ENCODE measurements at regions not wholly inside any gene's neighbourhood (a gene's known extent, or its start where the extent isn't known, plus 50 kb on each side); places are given as distances from the start of the nearest gene placed in this dataset.

- in situ Hi-C loops (cut with MboI; ENCODE audit: low sequenced_read_pairs, unreplicated experiment), result no loop called here
- DNase-seq (ENCODE audit: low spot score), result no peak
- TF ChIP-seq CTCF (IDR thresholded peaks at IDR 0.05; ENCODE audit: borderline replicate concordance, control extremely low read depth, extremely low read depth, insufficient read depth, missing control alignments), result no peak
Measured at GRCh38 chr18:28834889-28835288, 658.0 kb upstream of the CDH2 start.

DNA sequence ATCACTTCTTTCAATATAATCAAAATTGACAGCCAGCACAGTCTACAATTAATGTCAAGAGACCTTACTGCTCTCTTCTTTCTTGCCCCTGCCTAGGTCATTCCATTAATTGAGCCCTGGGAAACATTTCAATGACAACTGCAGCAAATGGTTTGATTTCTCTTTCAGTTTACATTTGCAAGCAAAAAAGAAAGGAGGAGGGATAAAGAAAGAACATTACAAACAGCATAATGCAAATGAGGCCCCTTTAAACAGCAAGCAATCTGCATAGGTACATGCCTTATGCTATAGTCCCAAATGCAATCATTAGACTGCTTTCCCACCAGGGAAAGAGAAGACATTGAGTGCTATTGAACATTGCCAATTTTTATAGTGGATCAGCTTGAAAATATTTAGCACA is 655.0 kb upstream of the CDH2 start:
- no peak for TF ChIP-seq CTCF (IDR thresholded peaks at IDR 0.05; ENCODE audit: borderline replicate concordance, control extremely low read depth, extremely low read depth, insufficient read depth, missing control alignments)
- in situ Hi-C loops (cut with MboI; ENCODE audit: low sequenced_read_pairs, unreplicated experiment), result no loop called here
- DNase-seq (ENCODE audit: low spot score), result no peak

DNA sequence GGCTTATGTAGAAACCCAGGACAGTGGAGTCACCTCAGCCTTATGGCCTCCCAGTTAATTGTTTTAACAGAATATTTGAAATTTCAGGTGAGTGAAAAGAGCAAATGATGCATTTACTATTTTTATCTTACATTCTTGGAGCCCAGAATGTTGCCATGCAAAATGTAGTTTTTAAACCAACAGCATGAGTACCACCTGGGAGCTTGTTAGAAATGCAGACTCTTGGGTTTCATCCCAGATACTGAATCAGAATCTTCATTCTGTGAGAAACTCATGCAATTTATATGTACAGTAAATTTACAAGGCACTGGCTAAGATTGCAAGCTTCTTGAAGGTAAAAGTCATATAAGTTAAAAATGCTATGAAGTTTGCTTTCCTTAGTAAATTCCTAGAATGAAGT is 654.5 kb upstream of the CDH2 start:
- no peak for TF ChIP-seq CTCF (IDR thresholded peaks at IDR 0.05; ENCODE audit: borderline replicate concordance, control extremely low read depth, extremely low read depth, insufficient read depth, missing control alignments)
- no peak for DNase-seq (ENCODE audit: low spot score)
- in situ Hi-C loops (cut with MboI; ENCODE audit: low sequenced_read_pairs, unreplicated experiment), result no loop called here

DNA sequence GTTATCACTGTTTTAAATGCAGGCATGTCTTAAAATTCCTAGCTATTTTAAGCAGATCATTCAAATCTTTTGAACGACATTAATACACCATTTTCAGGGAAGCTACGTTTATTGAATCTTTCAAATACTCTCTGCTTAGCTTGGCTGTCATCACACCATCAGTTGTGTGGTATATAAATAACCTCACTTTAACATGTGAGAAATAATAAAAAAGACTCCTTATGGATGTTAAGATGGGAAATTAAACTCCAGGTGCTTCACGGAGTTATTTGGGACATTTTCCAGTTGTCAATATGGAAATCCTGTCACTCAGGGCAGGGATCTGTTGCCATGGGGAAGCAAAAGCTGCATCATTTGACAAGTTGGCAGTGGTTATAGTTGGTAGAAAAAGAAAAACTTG is 649.2 kb upstream of the CDH2 start:
- in situ Hi-C loops (cut with MboI; ENCODE audit: low sequenced_read_pairs, unreplicated experiment), result no loop called here
- no peak for TF ChIP-seq CTCF (IDR thresholded peaks at IDR 0.05; ENCODE audit: borderline replicate concordance, control extremely low read depth, extremely low read depth, insufficient read depth, missing control alignments)
- DNase-seq (ENCODE audit: low spot score), result no peak

GRCh38 chr18:28824183-28824574 is 647.2 kb upstream of the CDH2 start:
- in situ Hi-C loops (cut with MboI; ENCODE audit: low sequenced_read_pairs, unreplicated experiment), result no loop called here
- no peak for DNase-seq (ENCODE audit: low spot score)
- TF ChIP-seq CTCF (IDR thresholded peaks at IDR 0.05; ENCODE audit: borderline replicate concordance, control extremely low read depth, extremely low read depth, insufficient read depth, missing control alignments), result no peak

DNA sequence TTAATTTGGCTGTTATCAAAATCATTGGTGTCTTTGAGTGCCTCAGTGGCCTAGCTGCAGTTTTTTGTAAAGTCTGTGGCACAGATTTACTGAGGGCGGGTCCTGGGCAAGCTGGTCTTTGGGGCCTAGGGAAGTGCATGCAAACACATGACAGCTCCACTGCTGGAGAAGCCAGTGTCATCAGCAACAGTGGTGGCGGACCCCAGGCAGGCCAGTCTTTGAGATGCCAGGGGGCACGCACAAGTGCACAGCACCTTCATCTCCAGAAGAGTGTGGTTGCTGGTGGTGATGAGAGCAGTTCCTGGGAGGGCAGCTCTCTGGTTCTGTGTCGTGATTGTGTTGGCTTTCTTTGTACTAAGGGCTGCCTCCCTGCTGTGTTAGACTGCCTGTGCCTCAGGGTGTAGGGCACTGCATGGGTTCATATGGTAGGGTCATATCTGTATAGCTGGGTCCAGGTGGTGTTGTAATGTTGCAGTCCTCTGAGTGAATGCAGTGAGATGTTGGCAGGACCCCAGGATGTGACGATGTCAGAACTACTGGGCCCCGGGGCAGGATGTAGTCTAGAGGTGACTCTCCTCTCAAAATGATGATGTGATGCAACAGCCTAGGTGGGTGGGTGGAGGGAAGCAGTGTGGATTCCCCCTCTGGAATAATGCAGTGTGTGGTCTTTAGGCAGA is 646.7 kb upstream of the CDH2 start:
- no peak for DNase-seq (ENCODE audit: low spot score)
- in situ Hi-C loops (cut with MboI; ENCODE audit: low sequenced_read_pairs, unreplicated experiment), result no loop called here
- TF ChIP-seq CTCF (IDR thresholded peaks at IDR 0.05; ENCODE audit: borderline replicate concordance, control extremely low read depth, extremely low read depth, insufficient read depth, missing control alignments), result no peak
